Right atrium auricular region (tissue), 2 donors: ENCODE measurements at regions not wholly inside any gene's neighbourhood (a gene's known extent, or its start where the extent isn't known, plus 50 kb on each side); places are given as distances from the start of the nearest gene placed in this dataset.

Experiments
- DNase-seq: peaks from one replicate; pipeline ENCODE4 v3.0.0-alpha.2; 2019; ENCODE audit warnings: low spot score
- H3K27ac ChIP-seq, 2 donors: fragments of 200-600 bp; sonication (generic); 1 replicate in 1 of 2; 2 replicates in 1 of 2; pipeline ENCODE4 v1.5.1; 2016 to 2019
- H3K27me3 ChIP-seq, 2 donors: fragments of 200-600 bp; sonication (generic); one replicate each; pipeline versions ENCODE4 v1.5.1 to v1.6.0; 2017 to 2019
- H3K36me3 ChIP-seq: fragments of 200-600 bp; sonication (generic); one replicate; pipeline ENCODE4 v1.5.1; 2016
- H3K4me1 ChIP-seq, 2 donors: fragments of 200-600 bp; sonication (generic); one replicate each; pipeline versions ENCODE4 v1.5.1 to v1.6.0; 2017 to 2019
- H3K4me3 ChIP-seq, 2 donors: fragments of 200-600 bp; sonication (generic); 1 replicate in 1 of 2; 2 replicates in 1 of 2; pipeline ENCODE4 v1.5.1; 2017 to 2019; ENCODE audit warnings: mild to moderate bottlenecking in 1 of 2, moderate library complexity in 1 of 2
- H3K9me3 ChIP-seq, 2 donors: fragments of 200-600 bp; sonication (generic); one replicate each; pipeline ENCODE4 v1.5.1; 2019
- CTCF ChIP-seq, 2 donors: fragments of 200-600 bp; sonication (generic); IDR thresholded peaks; one replicate each; pipeline ENCODE4 v1.5.1; 2019; ENCODE audit warnings: antibody characterized with exemption in 2 of 2

- TF ChIP-seq CTCF (IDR thresholded peaks at IDR 0.05): no peak
- H3K4me1 ChIP-seq: peaks cover 0 to 9% of the 10 kb centered on the region in 2 donors
- no peaks in the 10 kb centered on the region for H3K27me3 ChIP-seq
- no peaks in the 10 kb centered on the region for H3K36me3 ChIP-seq
- no peaks in the 10 kb centered on the region for H3K9me3 ChIP-seq
- no peak for DNase-seq
- H3K27ac ChIP-seq: peak overlapping the region; percentile 35 to 61
- peak overlapping the region in 1 of 2 donors; percentile 27 for H3K4me3 ChIP-seq
Observed at GRCh38 chr4:15375667-15376066, 52.2 kb upstream of the C1QTNF7 start.

GRCh38 chr4:15376145-15376544 lies 51.7 kb upstream of the C1QTNF7 start:
- no peak for TF ChIP-seq CTCF (IDR thresholded peaks at IDR 0.05)

GRCh38 chr4:15376594-15376993 lies 51.2 kb upstream of the C1QTNF7 start:
- peaks cover 0 to 9% of the 10 kb centered on the region in 2 donors for H3K4me1 ChIP-seq
- H3K9me3 ChIP-seq: no peaks in the 10 kb centered on the region
- H3K4me3 ChIP-seq: no peak overlapping the region
- TF ChIP-seq CTCF (IDR thresholded peaks at IDR 0.05): no peak
- DNase-seq: no peak
- no peaks in the 10 kb centered on the region for H3K27me3 ChIP-seq
- H3K27ac ChIP-seq: peak overlapping the region; percentile 35 to 61
- no peaks in the 10 kb centered on the region for H3K36me3 ChIP-seq

More at GRCh38 chr4:15376145-15376544, 51.7 kb upstream of the C1QTNF7 start:
- Histone ChIP-seq H3K4me1 (peaks cover 0 to 9% of the 10 kb centered on the region in 2 donors), H3K27ac (peak overlapping the region; percentile 35 to 61), H3K27me3 (no peaks in the 10 kb centered on the region), H3K36me3 (no peaks in the 10 kb centered on the region), H3K4me3 (peak overlapping the region in 1 of 2 donors; percentile 27), H3K9me3 (no peaks in the 10 kb centered on the region)
- no peak for DNase-seq
